Neural cell (in vitro differentiated cells): ENCODE measurements at regions not wholly inside any gene's neighbourhood (a gene's known extent, or its start where the extent isn't known, plus 50 kb on each side); places are given as distances from the start of the nearest gene placed in this dataset.
"Not testable (repeated sequence)": the region's sequence is repeated elsewhere in the genome, so short reads cannot be mapped to it uniquely, and the experiment has no call there.

Experiments
- H2AFZ ChIP-seq: fragments of 200-600, 300-800 bp; sonication (generic), shearing (Covaris generic); 2 replicates; pipeline ENCODE4 v1.6.0; 2014; ENCODE audit warnings: low read depth, mild to moderate bottlenecking, antibody characterized with exemption, low read length, moderate library complexity
- H3F3A ChIP-seq: fragments of 200-600 bp; shearing (Covaris generic); 2 replicates; pipeline ENCODE4 v1.6.1; 2016; ENCODE audit warnings: mild to moderate bottlenecking, moderate library complexity, mixed read lengths, antibody characterized with exemption, low read length; ENCODE audit not compliant: insufficient read depth, poor library complexity, severe bottlenecking
- H3K27ac ChIP-seq: fragments of 200-600, 300-800 bp; sonication (generic), shearing (Covaris generic); 2 replicates; pipeline ENCODE4 v1.5.1; 2014; ENCODE audit warnings: mild to moderate bottlenecking, low read length, moderate library complexity
- H3K27me3 ChIP-seq: fragments of 300-800, 200-600 bp; sonication (generic), shearing (Covaris generic); 2 replicates; pipeline ENCODE4 v1.6.0; 2014; ENCODE audit warnings: mild to moderate bottlenecking, low read depth, low read length, moderate library complexity; ENCODE audit not compliant: insufficient read depth
- H3K36me3 ChIP-seq: fragments of 300-800, 200-600 bp; sonication (generic), shearing (Covaris generic); 2 replicates; pipeline ENCODE4 v1.5.1; 2014; ENCODE audit warnings: mild to moderate bottlenecking, antibody characterized with exemption, low read length, moderate library complexity; ENCODE audit not compliant: insufficient read depth
- H3K4me2 ChIP-seq: fragments of 300-800, 200-600 bp; sonication (generic), shearing (Covaris generic); 2 replicates; pipeline ENCODE4 v1.6.0; 2014; ENCODE audit warnings: mild to moderate bottlenecking, low read length
- H3K4me3 ChIP-seq: fragments of 300-800, 200-600 bp; sonication (generic), shearing (Covaris generic); 2 replicates; pipeline ENCODE4 v1.5.1; 2014; ENCODE audit warnings: mild to moderate bottlenecking, low read length, moderate library complexity
- H3K79me2 ChIP-seq: fragments of 200-600 bp; shearing (Covaris generic); replicated peaks from 2 replicates; pipeline ENCODE4 v1.6.0; 2014; ENCODE audit warnings: mild to moderate bottlenecking, low read length, moderate library complexity; ENCODE audit not compliant: insufficient read depth
- H3K9ac ChIP-seq: fragments of 300-800, 200-600 bp; sonication (generic), shearing (Covaris generic); 2 replicates; pipeline ENCODE4 v1.6.1; 2016; ENCODE audit warnings: mild to moderate bottlenecking, low read length, mixed read lengths
- H3K9me2 ChIP-seq: fragments of 200-600 bp; shearing (Covaris generic); 2 replicates; pipeline ENCODE4 v1.6.1; 2016; ENCODE audit warnings: mild to moderate bottlenecking, low read length, mixed read lengths; ENCODE audit not compliant: insufficient read depth
- H3K9me3 ChIP-seq: fragments of 200-600, 300-800 bp; sonication (generic), shearing (Covaris generic); 2 replicates; pipeline ENCODE4 v1.6.1; 2016; ENCODE audit warnings: mild to moderate bottlenecking, mixed run types, low read length, moderate library complexity, mixed read lengths
- H4K20me1 ChIP-seq: fragments of 200-600 bp; shearing (Covaris generic); 2 replicates; pipeline ENCODE4 v1.6.1; 2016; ENCODE audit warnings: mild to moderate bottlenecking, mixed run types; ENCODE audit not compliant: insufficient read depth
- EZH2 ChIP-seq: fragments of 200-600, 300-800 bp; shearing (Covaris generic), sonication (generic); IDR thresholded peaks from 2 replicates; pipeline ENCODE4 v1.6.1; 2014; ENCODE audit warnings: antibody characterized with exemption, low read length, borderline replicate concordance, mild to moderate bottlenecking; ENCODE audit not compliant: insufficient read depth, poor library complexity, severe bottlenecking
- MXI1 ChIP-seq: fragments of 450-650 bp; conservative IDR thresholded peaks from 2 replicates; pipeline ENCODE4 v1.6.1; 2014; ENCODE audit warnings: antibody characterized with exemption, mild to moderate bottlenecking; ENCODE audit not compliant: poor library complexity, severe bottlenecking
- POLR2AphosphoS5 ChIP-seq: IDR thresholded peaks from 2 replicates; pipeline ENCODE4 v1.6.1; 2012
- RAD21 ChIP-seq: fragments of 450-650 bp; conservative IDR thresholded peaks from 2 replicates; pipeline ENCODE4 v1.6.1; 2014; ENCODE audit warnings: antibody characterized with exemption, mild to moderate bottlenecking, moderate library complexity
- SMC3 ChIP-seq: fragments of 450-650 bp; conservative IDR thresholded peaks from 2 replicates; pipeline ENCODE4 v1.6.1; 2014; ENCODE audit warnings: antibody characterized with exemption, mild to moderate bottlenecking, moderate library complexity; ENCODE audit not compliant: poor library complexity
- TAF1 ChIP-seq: IDR thresholded peaks from 2 replicates; pipeline ENCODE4 v1.6.1; 2012; ENCODE audit warnings: low read depth
- TF ChIP-seq, protein P1 (sequence below): IDR thresholded peaks from 2 replicates; pipeline ENCODE4 v1.6.1; 2012; ENCODE audit warnings: borderline replicate concordance
- TF ChIP-seq, protein P2 (sequence below): fragments of 450-650 bp; IDR thresholded peaks from 2 replicates; pipeline ENCODE4 v1.5.1; 2014; ENCODE audit warnings: antibody characterized with exemption, mild to moderate bottlenecking, moderate library complexity; ENCODE audit not compliant: poor library complexity, severe bottlenecking

DNA sequence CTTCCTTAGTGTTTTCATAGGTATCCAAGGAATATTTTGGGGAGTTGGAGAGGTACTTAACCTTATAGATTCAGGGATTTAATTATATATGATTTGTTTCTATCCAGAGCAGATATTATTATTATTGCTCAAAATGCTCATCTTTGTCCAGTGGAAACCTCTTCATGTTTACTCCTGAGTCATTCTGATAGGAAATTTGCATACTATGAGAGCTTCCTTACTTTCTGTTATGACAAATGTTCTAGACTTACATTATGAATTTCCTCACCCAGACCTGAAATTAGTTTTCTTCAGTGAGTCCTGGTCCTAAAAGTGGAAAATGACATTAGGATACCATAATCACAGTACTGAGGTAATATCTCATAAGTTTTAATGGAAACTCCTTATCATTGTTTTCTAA, 57.5 kb upstream of the PLPPR5 start:
- no peaks in the 10 kb centered on the region for H3K36me3 ChIP-seq
- no peaks in the 10 kb centered on the region for H4K20me1 ChIP-seq
- no peak overlapping the region for H3K27ac ChIP-seq
- H3K9me3 ChIP-seq, result no peaks in the 10 kb centered on the region
- H3F3A ChIP-seq, result no peaks in the 10 kb centered on the region
- no peak for TF ChIP-seq EZH2
- TF ChIP-seq POLR2AphosphoS5, result no peak
- TF ChIP-seq MXI1, result no peak
- TF ChIP-seq, protein P1, sequence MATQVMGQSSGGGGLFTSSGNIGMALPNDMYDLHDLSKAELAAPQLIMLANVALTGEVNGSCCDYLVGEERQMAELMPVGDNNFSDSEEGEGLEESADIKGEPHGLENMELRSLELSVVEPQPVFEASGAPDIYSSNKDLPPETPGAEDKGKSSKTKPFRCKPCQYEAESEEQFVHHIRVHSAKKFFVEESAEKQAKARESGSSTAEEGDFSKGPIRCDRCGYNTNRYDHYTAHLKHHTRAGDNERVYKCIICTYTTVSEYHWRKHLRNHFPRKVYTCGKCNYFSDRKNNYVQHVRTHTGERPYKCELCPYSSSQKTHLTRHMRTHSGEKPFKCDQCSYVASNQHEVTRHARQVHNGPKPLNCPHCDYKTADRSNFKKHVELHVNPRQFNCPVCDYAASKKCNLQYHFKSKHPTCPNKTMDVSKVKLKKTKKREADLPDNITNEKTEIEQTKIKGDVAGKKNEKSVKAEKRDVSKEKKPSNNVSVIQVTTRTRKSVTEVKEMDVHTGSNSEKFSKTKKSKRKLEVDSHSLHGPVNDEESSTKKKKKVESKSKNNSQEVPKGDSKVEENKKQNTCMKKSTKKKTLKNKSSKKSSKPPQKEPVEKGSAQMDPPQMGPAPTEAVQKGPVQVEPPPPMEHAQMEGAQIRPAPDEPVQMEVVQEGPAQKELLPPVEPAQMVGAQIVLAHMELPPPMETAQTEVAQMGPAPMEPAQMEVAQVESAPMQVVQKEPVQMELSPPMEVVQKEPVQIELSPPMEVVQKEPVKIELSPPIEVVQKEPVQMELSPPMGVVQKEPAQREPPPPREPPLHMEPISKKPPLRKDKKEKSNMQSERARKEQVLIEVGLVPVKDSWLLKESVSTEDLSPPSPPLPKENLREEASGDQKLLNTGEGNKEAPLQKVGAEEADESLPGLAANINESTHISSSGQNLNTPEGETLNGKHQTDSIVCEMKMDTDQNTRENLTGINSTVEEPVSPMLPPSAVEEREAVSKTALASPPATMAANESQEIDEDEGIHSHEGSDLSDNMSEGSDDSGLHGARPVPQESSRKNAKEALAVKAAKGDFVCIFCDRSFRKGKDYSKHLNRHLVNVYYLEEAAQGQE, result no peak
- TF ChIP-seq TAF1, result no peak
- TF ChIP-seq, protein P2, sequence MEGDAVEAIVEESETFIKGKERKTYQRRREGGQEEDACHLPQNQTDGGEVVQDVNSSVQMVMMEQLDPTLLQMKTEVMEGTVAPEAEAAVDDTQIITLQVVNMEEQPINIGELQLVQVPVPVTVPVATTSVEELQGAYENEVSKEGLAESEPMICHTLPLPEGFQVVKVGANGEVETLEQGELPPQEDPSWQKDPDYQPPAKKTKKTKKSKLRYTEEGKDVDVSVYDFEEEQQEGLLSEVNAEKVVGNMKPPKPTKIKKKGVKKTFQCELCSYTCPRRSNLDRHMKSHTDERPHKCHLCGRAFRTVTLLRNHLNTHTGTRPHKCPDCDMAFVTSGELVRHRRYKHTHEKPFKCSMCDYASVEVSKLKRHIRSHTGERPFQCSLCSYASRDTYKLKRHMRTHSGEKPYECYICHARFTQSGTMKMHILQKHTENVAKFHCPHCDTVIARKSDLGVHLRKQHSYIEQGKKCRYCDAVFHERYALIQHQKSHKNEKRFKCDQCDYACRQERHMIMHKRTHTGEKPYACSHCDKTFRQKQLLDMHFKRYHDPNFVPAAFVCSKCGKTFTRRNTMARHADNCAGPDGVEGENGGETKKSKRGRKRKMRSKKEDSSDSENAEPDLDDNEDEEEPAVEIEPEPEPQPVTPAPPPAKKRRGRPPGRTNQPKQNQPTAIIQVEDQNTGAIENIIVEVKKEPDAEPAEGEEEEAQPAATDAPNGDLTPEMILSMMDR, result no peak
- no peak overlapping the region for H2AFZ ChIP-seq
- no peak overlapping the region for H3K9ac ChIP-seq
- H3K79me2 ChIP-seq, result no peaks in the 10 kb centered on the region
- no peak overlapping the region for H3K4me2 ChIP-seq
- no peaks in the 10 kb centered on the region for H3K27me3 ChIP-seq
- H3K4me3 ChIP-seq, result no peak overlapping the region
- no peaks in the 10 kb centered on the region for H3K9me2 ChIP-seq

DNA sequence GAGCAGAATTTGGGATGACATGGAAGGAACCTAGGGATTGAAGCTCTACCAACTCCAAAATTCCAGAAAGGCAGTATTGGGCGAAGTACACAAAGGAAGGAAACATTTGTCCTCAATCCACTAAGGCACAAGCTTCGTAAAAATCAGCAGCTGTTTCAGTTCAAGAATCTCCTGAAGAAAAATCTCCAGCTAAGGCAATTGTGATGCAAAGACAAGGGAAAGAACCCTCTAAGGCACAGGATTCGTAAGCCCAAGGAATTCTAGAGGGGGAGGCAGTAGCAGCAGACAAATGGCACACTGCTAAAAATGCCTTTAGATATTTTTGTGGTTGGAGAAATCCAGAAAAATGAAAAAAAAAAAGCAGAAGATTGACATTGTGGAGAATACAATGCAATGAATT, 64.5 kb upstream of the PLPPR5 start:
- Histone ChIP-seq H3K9me2 (no peaks in the 10 kb centered on the region), H3K9ac (no peak overlapping the region), H3K79me2 (no peaks in the 10 kb centered on the region), H3F3A (no peaks in the 10 kb centered on the region), H3K27ac (no peak overlapping the region), H4K20me1 (no peaks in the 10 kb centered on the region), H2AFZ (no peak overlapping the region), H3K4me3 (no peak overlapping the region), H3K27me3 (no peaks in the 10 kb centered on the region), H3K4me2 (no peak overlapping the region), H3K9me3 (no peaks in the 10 kb centered on the region), H3K36me3 (no peaks in the 10 kb centered on the region)
- TF ChIP-seq, protein P2, result no peak
- TF ChIP-seq TAF1 (no peak), RAD21 (no peak), EZH2 (no peak), POLR2AphosphoS5 (no peak), SMC3 (no peak)
- TF ChIP-seq, protein P1, result no peak

DNA sequence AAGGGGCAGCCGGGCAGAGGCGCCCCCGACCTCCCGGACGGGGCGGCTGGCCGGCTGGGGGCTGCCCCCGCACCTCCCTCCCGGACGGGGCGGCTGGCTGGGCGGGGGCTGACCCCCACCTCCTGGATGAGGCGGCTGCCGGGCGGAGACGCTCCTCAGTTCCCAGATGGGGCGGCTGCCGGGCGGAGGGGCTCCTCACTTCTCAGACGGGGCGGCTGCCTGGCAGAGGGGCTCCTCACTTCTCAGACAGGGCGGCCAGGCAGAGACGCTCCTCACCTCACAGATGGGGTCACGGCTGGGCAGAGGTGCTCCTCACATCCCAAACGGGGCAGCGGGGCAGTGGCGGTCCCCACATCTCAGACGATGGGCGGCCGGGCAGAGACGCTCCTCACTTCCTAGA, 73.9 kb upstream of the PLPPR5 start:
- H3F3A ChIP-seq, H3K4me3 ChIP-seq, H2AFZ ChIP-seq, H4K20me1 ChIP-seq, H3K9ac ChIP-seq, H3K4me2 ChIP-seq, H3K27me3 ChIP-seq, H3K9me3 ChIP-seq, H3K36me3 ChIP-seq, H3K27ac ChIP-seq, H3K79me2 ChIP-seq, H3K9me2 ChIP-seq: not testable (repeated sequence)
